Effector memory CD8-positive, alpha-beta T cell (primary cell): ENCODE measurements at regions not wholly inside any gene's neighbourhood (a gene's known extent, or its start where the extent isn't known, plus 50 kb on each side); places are given as distances from the start of the nearest gene placed in this dataset.

Experiments used
- ATAC-seq: fragments of 150-1000 bp; cut with Tn5 transposase; replicated peaks from 2 replicates; pipeline ENCODE4 v1.10.0; 2021; ENCODE audit warnings: mild to moderate bottlenecking, moderate library complexity
- DNase-seq, 3 experiments: peaks; one replicate each; pipeline ENCODE4 v3.0.0; 2021
- H3K27ac Mint-ChIP-seq, 2 donors: one replicate each; pipeline ENCODE4 v1.8.0; 2022; ENCODE audit warnings: mild to moderate bottlenecking in 2 of 2, mixed read lengths in 2 of 2, moderate library complexity in 2 of 2
- H3K27me3 Mint-ChIP-seq, 2 donors: one replicate each; pipeline ENCODE4 v1.8.0; 2022; ENCODE audit warnings: mixed read lengths in 2 of 2
- H3K36me3 Mint-ChIP-seq: one replicate; pipeline ENCODE4 v1.8.0; 2022; ENCODE audit warnings: mild to moderate bottlenecking, moderate library complexity, mixed read lengths; ENCODE audit not compliant: insufficient read depth
- H3K4me1 Mint-ChIP-seq, 2 donors: one replicate each; pipeline ENCODE4 v1.8.0; 2022; ENCODE audit warnings: low read depth in 2 of 2, mixed read lengths in 2 of 2
- H3K4me3 Mint-ChIP-seq, 2 donors: one replicate each; pipeline ENCODE4 v1.8.0; 2022; ENCODE audit warnings: mild to moderate bottlenecking in 2 of 2, mixed read lengths in 2 of 2, moderate library complexity in 2 of 2
- H3K9me3 Mint-ChIP-seq, 2 donors: one replicate each; pipeline ENCODE4 v1.8.0; 2022; ENCODE audit warnings: mixed read lengths in 2 of 2

DNA sequence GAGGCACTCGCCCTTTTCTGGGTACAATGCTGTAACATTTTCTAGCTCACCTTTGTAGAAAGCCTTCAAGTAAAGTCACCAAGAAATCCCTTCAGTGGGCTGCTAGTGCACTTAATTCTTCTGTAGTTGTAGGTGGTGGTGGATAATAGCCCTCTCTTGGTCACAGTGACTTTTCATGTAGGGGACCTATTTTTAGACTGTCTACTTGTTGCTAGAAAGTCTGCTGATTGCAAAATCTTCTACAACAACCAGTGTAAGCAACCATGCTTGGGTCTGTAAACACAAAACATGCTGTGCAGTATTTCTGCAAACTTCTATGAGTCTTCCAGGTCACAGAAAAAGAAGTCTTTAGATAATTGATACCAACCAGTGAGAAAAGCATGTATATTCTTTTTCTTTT lies 55.6 kb downstream of the PBDC1 start:
- H3K27me3 Mint-ChIP-seq = peaks cover 0 to 10% of the 10 kb centered on the region in 2 donors
- ATAC-seq = no peak
- H3K36me3 Mint-ChIP-seq = no peaks in the 10 kb centered on the region
- no peak overlapping the region for H3K4me3 Mint-ChIP-seq
- no peak overlapping the region for H3K27ac Mint-ChIP-seq
- no peaks in the 10 kb centered on the region for H3K9me3 Mint-ChIP-seq
- H3K4me1 Mint-ChIP-seq = no peaks in the 10 kb centered on the region
- DNase-seq = no peak

- Mint-ChIP-seq H3K27ac (no peak overlapping the region), H3K4me1 (no peaks in the 10 kb centered on the region), H3K36me3 (no peaks in the 10 kb centered on the region), H3K27me3 (no peaks in the 10 kb centered on the region), H3K9me3 (no peaks in the 10 kb centered on the region), H3K4me3 (no peak overlapping the region)
- DNase-seq (no peak), ATAC-seq (no peak)
Observed at GRCh38 chrX:76248901-76249300, 76.0 kb downstream of the PBDC1 start.

- no peaks in the 10 kb centered on the region for H3K9me3 Mint-ChIP-seq
- DNase-seq = peak; percentile 2 to 23 (median 19)
- H3K27ac Mint-ChIP-seq = no peak overlapping the region
- no peaks in the 10 kb centered on the region for H3K27me3 Mint-ChIP-seq
- H3K4me3 Mint-ChIP-seq = no peak overlapping the region
- no peaks in the 10 kb centered on the region for H3K36me3 Mint-ChIP-seq
- ATAC-seq = peak; percentile 58
- no peaks in the 10 kb centered on the region for H3K4me1 Mint-ChIP-seq
Observed at GRCh38 chrX:76253432-76253831, 80.6 kb downstream of the PBDC1 start.

GRCh38 chrX:76279007-76279406 lies 106.1 kb downstream of the PBDC1 start:
- H3K27me3 Mint-ChIP-seq = peaks cover 8 to 12% of the 10 kb centered on the region in 2 donors
- H3K36me3 Mint-ChIP-seq = no peaks in the 10 kb centered on the region
- ATAC-seq (no peak), DNase-seq (peak; percentile 13 to 35 (median 19))
- no peaks in the 10 kb centered on the region for H3K9me3 Mint-ChIP-seq
- H3K4me1 Mint-ChIP-seq = no peaks in the 10 kb centered on the region
- H3K27ac Mint-ChIP-seq = no peak overlapping the region
- no peak overlapping the region for H3K4me3 Mint-ChIP-seq
